ENCODE measurements at regions not wholly inside any gene's neighbourhood (a gene's known extent, or its start where the extent isn't known, plus 50 kb on each side); places are given as distances from the start of the nearest gene placed in this dataset.

- no peak overlapping the region for H3K27ac ChIP-seq (ENCODE audit: insufficient read depth, low read depth, low read length, poor library complexity, severe bottlenecking)
- 91 to 92% methylated on average over 2 of the region's 2 CpGs for WGBS, 2 experiments
- H3K27me3 ChIP-seq (ENCODE audit: control insufficient read depth, insufficient read depth, low read length, poor library complexity, severe bottlenecking), result no peaks in the 10 kb centered on the region
Observed at GRCh38 chr6:105644073-105644489, 241.2 kb upstream of the PREP start.

GRCh38 chr6:105642708-105643107 is 239.8 kb upstream of the PREP start:
- H3K27ac ChIP-seq (ENCODE audit: insufficient read depth, low read depth, low read length, poor library complexity, severe bottlenecking), result no peak overlapping the region
- no peaks in the 10 kb centered on the region for H3K4me1 ChIP-seq (ENCODE audit: control insufficient read depth, insufficient read depth, low read length)
- H3K36me3 ChIP-seq (ENCODE audit: control insufficient read depth, insufficient read depth, low read length), result no peaks in the 10 kb centered on the region
- WGBS, 2 experiments, result 90 to 98% methylated on average over 4 of the region's 4 CpGs
- H3K4me3 ChIP-seq (ENCODE audit: insufficient read depth, low read depth, low read length), result no peak overlapping the region
- no peaks in the 10 kb centered on the region for H3K27me3 ChIP-seq (ENCODE audit: control insufficient read depth, insufficient read depth, low read length, poor library complexity, severe bottlenecking)
- no peaks in the 10 kb centered on the region for H3K9me3 ChIP-seq (ENCODE audit: control insufficient read depth, low read length)

More at GRCh38 chr6:105644073-105644489, 241.2 kb upstream of the PREP start:
- no peaks in the 10 kb centered on the region for H3K4me1 ChIP-seq (ENCODE audit: control insufficient read depth, insufficient read depth, low read length)
- no peaks in the 10 kb centered on the region for H3K36me3 ChIP-seq (ENCODE audit: control insufficient read depth, insufficient read depth, low read length)
- no peaks in the 10 kb centered on the region for H3K9me3 ChIP-seq (ENCODE audit: control insufficient read depth, low read length)
- H3K4me3 ChIP-seq (ENCODE audit: insufficient read depth, low read depth, low read length), result no peak overlapping the region

GRCh38 chr6:105641504-105641903 is 238.6 kb upstream of the PREP start:
- Histone ChIP-seq H3K4me3 (ENCODE audit: insufficient read depth, low read depth, low read length) (no peak overlapping the region), H3K4me1 (ENCODE audit: control insufficient read depth, insufficient read depth, low read length) (no peaks in the 10 kb centered on the region), H3K36me3 (ENCODE audit: control insufficient read depth, insufficient read depth, low read length) (no peaks in the 10 kb centered on the region), H3K9me3 (ENCODE audit: control insufficient read depth, low read length) (no peaks in the 10 kb centered on the region), H3K27ac (ENCODE audit: insufficient read depth, low read depth, low read length, poor library complexity, severe bottlenecking) (no peak overlapping the region), H3K27me3 (ENCODE audit: control insufficient read depth, insufficient read depth, low read length, poor library complexity, severe bottlenecking) (no peaks in the 10 kb centered on the region)
- WGBS, 2 experiments, result 96 to 97% methylated on average over 1 of the region's 1 CpG

GRCh38 chr6:105639124-105639523 is 236.2 kb upstream of the PREP start:
- Histone ChIP-seq H3K9me3 (ENCODE audit: control insufficient read depth, low read length) (no peaks in the 10 kb centered on the region), H3K27me3 (ENCODE audit: control insufficient read depth, insufficient read depth, low read length, poor library complexity, severe bottlenecking) (no peaks in the 10 kb centered on the region), H3K4me3 (ENCODE audit: insufficient read depth, low read depth, low read length) (no peak overlapping the region), H3K36me3 (ENCODE audit: control insufficient read depth, insufficient read depth, low read length) (no peaks in the 10 kb centered on the region), H3K4me1 (ENCODE audit: control insufficient read depth, insufficient read depth, low read length) (no peaks in the 10 kb centered on the region), H3K27ac (ENCODE audit: insufficient read depth, low read depth, low read length, poor library complexity, severe bottlenecking) (no peak overlapping the region)
- 95% methylated on average over 2 of the region's 2 CpGs; no CpG with 5 or more reads in 1 of the 2 experiments for WGBS, 2 experiments

- H3K36me3 ChIP-seq (ENCODE audit: control insufficient read depth, insufficient read depth, low read length), result no peaks in the 10 kb centered on the region
- no peak overlapping the region for H3K4me3 ChIP-seq (ENCODE audit: insufficient read depth, low read depth, low read length)
- no peak overlapping the region for H3K27ac ChIP-seq (ENCODE audit: insufficient read depth, low read depth, low read length, poor library complexity, severe bottlenecking)
- H3K27me3 ChIP-seq (ENCODE audit: control insufficient read depth, insufficient read depth, low read length, poor library complexity, severe bottlenecking), result no peaks in the 10 kb centered on the region
- H3K4me1 ChIP-seq (ENCODE audit: control insufficient read depth, insufficient read depth, low read length), result no peaks in the 10 kb centered on the region
- no peaks in the 10 kb centered on the region for H3K9me3 ChIP-seq (ENCODE audit: control insufficient read depth, low read length)
Observed at GRCh38 chr6:105633814-105634213, 230.9 kb upstream of the PREP start.

GRCh38 chr6:105628156-105628860 is 225.4 kb upstream of the PREP start:
- Histone ChIP-seq H3K27ac (ENCODE audit: insufficient read depth, low read depth, low read length, poor library complexity, severe bottlenecking) (no peak overlapping the region), H3K4me1 (ENCODE audit: control insufficient read depth, insufficient read depth, low read length) (no peaks in the 10 kb centered on the region), H3K36me3 (ENCODE audit: control insufficient read depth, insufficient read depth, low read length) (no peaks in the 10 kb centered on the region), H3K9me3 (ENCODE audit: control insufficient read depth, low read length) (no peaks in the 10 kb centered on the region), H3K27me3 (ENCODE audit: control insufficient read depth, insufficient read depth, low read length, poor library complexity, severe bottlenecking) (no peaks in the 10 kb centered on the region), H3K4me3 (ENCODE audit: insufficient read depth, low read depth, low read length) (no peak overlapping the region)
- WGBS, 2 experiments, result 91 to 93% methylated on average over 7 of the region's 7 CpGs

- Histone ChIP-seq H3K9me3 (ENCODE audit: control insufficient read depth, low read length) (no peaks in the 10 kb centered on the region), H3K4me3 (ENCODE audit: insufficient read depth, low read depth, low read length) (no peak overlapping the region), H3K27me3 (ENCODE audit: control insufficient read depth, insufficient read depth, low read length, poor library complexity, severe bottlenecking) (no peaks in the 10 kb centered on the region), H3K4me1 (ENCODE audit: control insufficient read depth, insufficient read depth, low read length) (no peaks in the 10 kb centered on the region), H3K27ac (ENCODE audit: insufficient read depth, low read depth, low read length, poor library complexity, severe bottlenecking) (no peak overlapping the region), H3K36me3 (ENCODE audit: control insufficient read depth, insufficient read depth, low read length) (no peaks in the 10 kb centered on the region)
- 90 to 92% methylated on average over 1 to 2 of the region's 2 CpGs for WGBS, 2 experiments
Observed at GRCh38 chr6:105626295-105627158, 223.6 kb upstream of the PREP start.

- Histone ChIP-seq H3K36me3 (ENCODE audit: control insufficient read depth, insufficient read depth, low read length) (no peaks in the 10 kb centered on the region), H3K27me3 (ENCODE audit: control insufficient read depth, insufficient read depth, low read length, poor library complexity, severe bottlenecking) (no peaks in the 10 kb centered on the region), H3K9me3 (ENCODE audit: control insufficient read depth, low read length) (no peaks in the 10 kb centered on the region), H3K27ac (ENCODE audit: insufficient read depth, low read depth, low read length, poor library complexity, severe bottlenecking) (no peak overlapping the region), H3K4me3 (ENCODE audit: insufficient read depth, low read depth, low read length) (no peak overlapping the region), H3K4me1 (ENCODE audit: control insufficient read depth, insufficient read depth, low read length) (no peaks in the 10 kb centered on the region)
- 91 to 92% methylated on average over 3 of the region's 3 CpGs for WGBS, 2 experiments
Observed at GRCh38 chr6:105624021-105624420, 221.1 kb upstream of the PREP start.

- no peaks in the 10 kb centered on the region for H3K36me3 ChIP-seq (ENCODE audit: control insufficient read depth, insufficient read depth, low read length)
- no peaks in the 10 kb centered on the region for H3K9me3 ChIP-seq (ENCODE audit: control insufficient read depth, low read length)
- no peaks in the 10 kb centered on the region for H3K4me1 ChIP-seq (ENCODE audit: control insufficient read depth, insufficient read depth, low read length)
- WGBS, 2 experiments, result 96% methylated on average over 3 of the region's 3 CpGs
- no peaks in the 10 kb centered on the region for H3K27me3 ChIP-seq (ENCODE audit: control insufficient read depth, insufficient read depth, low read length, poor library complexity, severe bottlenecking)
- H3K4me3 ChIP-seq (ENCODE audit: insufficient read depth, low read depth, low read length), result no peak overlapping the region
- H3K27ac ChIP-seq (ENCODE audit: insufficient read depth, low read depth, low read length, poor library complexity, severe bottlenecking), result no peak overlapping the region
Observed at GRCh38 chr6:105622226-105622625, 219.3 kb upstream of the PREP start.

- H3K4me1 ChIP-seq (ENCODE audit: control insufficient read depth, insufficient read depth, low read length), result no peaks in the 10 kb centered on the region
- H3K36me3 ChIP-seq (ENCODE audit: control insufficient read depth, insufficient read depth, low read length), result no peaks in the 10 kb centered on the region
- H3K9me3 ChIP-seq (ENCODE audit: control insufficient read depth, low read length), result no peaks in the 10 kb centered on the region
- H3K27me3 ChIP-seq (ENCODE audit: control insufficient read depth, insufficient read depth, low read length, poor library complexity, severe bottlenecking), result no peaks in the 10 kb centered on the region
- 93 to 94% methylated on average over 6 of the region's 6 CpGs for WGBS, 2 experiments
- H3K4me3 ChIP-seq (ENCODE audit: insufficient read depth, low read depth, low read length), result no peak overlapping the region
- H3K27ac ChIP-seq (ENCODE audit: insufficient read depth, low read depth, low read length, poor library complexity, severe bottlenecking), result no peak overlapping the region
Observed at GRCh38 chr6:105621564-105622175, 218.8 kb upstream of the PREP start.
